Right lobe of liver (tissue), 6 donors: ENCODE measurements at regions not wholly inside any gene's neighbourhood (a gene's known extent, or its start where the extent isn't known, plus 50 kb on each side); places are given as distances from the start of the nearest gene placed in this dataset.

ENCODE experiments used
- ATAC-seq, 4 donors: fragments of 200-7000 bp; cut with Tn5 transposase; one replicate each; pipeline ENCODE4 v1.9.1; 2020; ENCODE audit warnings: mild to moderate bottlenecking in 4 of 4, moderate library complexity in 4 of 4
- DNase-seq, 3 donors: peaks; one replicate each; pipeline ENCODE4 v3.0.0-alpha.2; 2020
- H3K27ac ChIP-seq, 3 donors: fragments of 200-600 bp; one replicate each; pipeline ENCODE4 v1.8.0; 2022
- H3K27me3 ChIP-seq, 2 donors: fragments of 200-600 bp; one replicate each; pipeline ENCODE4 v1.8.0; 2022
- H3K36me3 ChIP-seq, 4 donors: fragments of 200-600 bp; sonication (generic) in 1 of 4; one replicate each; pipeline versions ENCODE4 v1.5.1 to v1.8.0; 2017 to 2022; ENCODE audit warnings: control low read depth in 1 of 4
- H3K4me1 ChIP-seq, 4 donors: fragments of 200-600 bp; sonication (generic) in 1 of 4; one replicate each; pipeline versions ENCODE4 v1.5.1 to v1.8.0; 2017 to 2022; ENCODE audit warnings: control low read depth in 1 of 4
- H3K4me3 ChIP-seq, 3 donors: fragments of 200-600 bp; one replicate each; pipeline ENCODE4 v1.8.0; 2022
- H3K9me3 ChIP-seq, 4 donors: fragments of 200-600 bp; sonication (generic) in 1 of 4; one replicate each; pipeline versions ENCODE4 v1.5.1 to v1.8.0; 2017 to 2022; ENCODE audit warnings: control low read depth in 1 of 4
- CTCF ChIP-seq, 4 donors: fragments of 200-600 bp in 3 of 4; fragments of 450-650 bp in 1 of 4; IDR thresholded peaks; one replicate each; pipeline versions ENCODE4 v1.5.1 to v1.8.0; 2016 to 2022; ENCODE audit warnings: antibody characterized with exemption in 4 of 4, mild to moderate bottlenecking in 2 of 4
- POLR2A ChIP-seq: fragments of 450-650 bp; IDR thresholded peaks from one replicate; pipeline ENCODE4 v1.6.1; 2017; ENCODE audit warnings: antibody characterized with exemption, mild to moderate bottlenecking
- WGBS: methylation state at CpG from one replicate; pipeline ENCODE4 v1.1.6; 2018; ENCODE audit warnings: low coverage, low lambda C conversion rate; ENCODE audit not compliant: insufficient coverage; ENCODE audit errors: missing lambda C conversion rate; 5-methylcytosine and 5-hydroxymethylcytosine counted together
- intact Hi-C, 2 donors: fragments of 100-400 bp; cut with DNase I; formaldehyde crosslinking; loops; one replicate each; pipeline versions ENCODE4 v1.11.2 to v1.14.1; 2022
- donor health status: DM: no; HTN: yes; CAD: no.
- donor health status: DM: no; HTN: no; CAD: no.
- donor health status: DM: no; HTN: no; CAD: no.
- donor health status: DM: no; HTN: yes; CAD: no.
- donor health status: DM: no; HTN: yes; CAD: no.

- no peak overlapping the region for H3K27ac ChIP-seq
- H3K9me3 ChIP-seq, result no peaks in the 10 kb centered on the region
- DNase-seq (no peak), ATAC-seq (no peak)
- intact Hi-C loops, result no loop called here
- H3K36me3 ChIP-seq, result no peaks in the 10 kb centered on the region
- WGBS, result 36% methylated on average over 3 of the region's 3 CpGs
- no peaks in the 10 kb centered on the region for H3K27me3 ChIP-seq
- H3K4me1 ChIP-seq, result no peaks in the 10 kb centered on the region
- TF ChIP-seq CTCF (IDR thresholded peaks at IDR 0.05) (no peak), POLR2A (no peak)
- no peak overlapping the region for H3K4me3 ChIP-seq
These were observed 365.3 kb downstream of the MTRR start for GRCh38 chr5:8234179-8234770.

GRCh38 chr5:8238080-8238479 is 369.1 kb downstream of the MTRR start:
- no peaks in the 10 kb centered on the region for H3K27me3 ChIP-seq
- no peak for DNase-seq
- no peak for ATAC-seq
- H3K27ac ChIP-seq, result no peak overlapping the region
- 67% methylated on average over 5 of the region's 5 CpGs for WGBS
- no peak overlapping the region for H3K4me3 ChIP-seq
- no peak for TF ChIP-seq CTCF (IDR thresholded peaks at IDR 0.05)
- TF ChIP-seq POLR2A, result no peak
- no peaks in the 10 kb centered on the region for H3K9me3 ChIP-seq
- H3K36me3 ChIP-seq, result no peaks in the 10 kb centered on the region
- H3K4me1 ChIP-seq, result no peaks in the 10 kb centered on the region
- intact Hi-C loops, result no loop called here

GRCh38 chr5:8239198-8239597 is 370.2 kb downstream of the MTRR start:
- Histone ChIP-seq H3K27me3 (no peaks in the 10 kb centered on the region), H3K27ac (no peak overlapping the region), H3K4me3 (no peak overlapping the region), H3K4me1 (no peaks in the 10 kb centered on the region), H3K36me3 (no peaks in the 10 kb centered on the region), H3K9me3 (no peaks in the 10 kb centered on the region)
- ATAC-seq, result no peak
- no peak for TF ChIP-seq CTCF (IDR thresholded peaks at IDR 0.05)
- no peak for TF ChIP-seq POLR2A
- no peak for DNase-seq
- intact Hi-C loops, result no loop called here
- WGBS, result 63% methylated on average over 5 of the region's 5 CpGs

GRCh38 chr5:8239646-8240045 is 370.7 kb downstream of the MTRR start:
- Histone ChIP-seq H3K36me3 (no peaks in the 10 kb centered on the region), H3K27me3 (no peaks in the 10 kb centered on the region), H3K9me3 (no peaks in the 10 kb centered on the region), H3K4me1 (no peaks in the 10 kb centered on the region), H3K27ac (no peak overlapping the region), H3K4me3 (no peak overlapping the region)
- intact Hi-C loops, result no loop called here
- ATAC-seq (no peak), DNase-seq (no peak)
- WGBS, result 36% methylated on average over 5 of the region's 5 CpGs
- no peak for TF ChIP-seq POLR2A
- TF ChIP-seq CTCF (IDR thresholded peaks at IDR 0.05), result no peak

- intact Hi-C loops, result no loop called here
- WGBS, result 0% methylated on average over 1 of the region's 1 CpG
- DNase-seq (no peak), ATAC-seq (no peak)
- Histone ChIP-seq H3K27ac (no peak overlapping the region), H3K9me3 (no peaks in the 10 kb centered on the region), H3K4me1 (no peaks in the 10 kb centered on the region), H3K4me3 (no peak overlapping the region), H3K27me3 (no peaks in the 10 kb centered on the region), H3K36me3 (no peaks in the 10 kb centered on the region)
- no peak for TF ChIP-seq CTCF (IDR thresholded peaks at IDR 0.05)
- TF ChIP-seq POLR2A, result no peak
These were observed 372.1 kb downstream of the MTRR start for GRCh38 chr5:8241076-8241475.
